SK-N-SH (cell line): ENCODE measurements at regions not wholly inside any gene's neighbourhood (a gene's known extent, or its start where the extent isn't known, plus 50 kb on each side); places are given as distances from the start of the nearest gene placed in this dataset.

ENCODE experiments used
- CTCF ChIP-seq: fragments of 200-600 bp; sonication (generic); IDR thresholded peaks from 2 replicates; pipeline ENCODE4 v1.6.1; 2017; ENCODE audit warnings: antibody characterized with exemption, mild to moderate bottlenecking, moderate library complexity
- EP300 ChIP-seq, 2 experiments: IDR thresholded peaks; 2 replicates each; pipeline versions ENCODE4 v1.4.0 to v1.6.1; 2012; ENCODE audit warnings: borderline replicate concordance in 1 of 2, low read depth in 1 of 2, low read length in 1 of 2
- FOSL2 ChIP-seq: IDR thresholded peaks from 2 replicates; pipeline ENCODE4 v1.4.0; 2012; ENCODE audit warnings: low read depth, mild to moderate bottlenecking, moderate library complexity, borderline replicate concordance
- JUND ChIP-seq: IDR thresholded peaks from 2 replicates; pipeline ENCODE4 v1.4.0; 2012
- MAX ChIP-seq: IDR thresholded peaks from 2 replicates; pipeline ENCODE4 v1.4.0; 2012; ENCODE audit warnings: low read depth
- MXI1 ChIP-seq: IDR thresholded peaks from 2 replicates; pipeline ENCODE4 v1.6.1; 2012; ENCODE audit warnings: mild to moderate bottlenecking, low read depth, low read length, improper control_type of control experiment
- NRF1 ChIP-seq: IDR thresholded peaks from 2 replicates; pipeline ENCODE4 v1.6.1; 2012; ENCODE audit warnings: low read depth, mild to moderate bottlenecking, low read length
- POLR2AphosphoS5 ChIP-seq: IDR thresholded peaks from 2 replicates; pipeline ENCODE4 v1.6.1; 2012; ENCODE audit warnings: low read depth, low read length
- RAD21 ChIP-seq: IDR thresholded peaks from 2 replicates; pipeline ENCODE4 v1.6.1; 2012; ENCODE audit warnings: mild to moderate bottlenecking, low read length
- RFX5 ChIP-seq: IDR thresholded peaks from 2 replicates; pipeline ENCODE4 v1.6.1; 2012; ENCODE audit warnings: mild to moderate bottlenecking, improper control_type of control experiment, low read length
- USF2 ChIP-seq: fragments of 150-350 bp; IDR thresholded peaks from 2 replicates; pipeline ENCODE4 v1.6.1; 2017; ENCODE audit warnings: antibody characterized with exemption, low read length, low read depth, borderline replicate concordance
- ZBTB33 ChIP-seq: IDR thresholded peaks from 2 replicates; pipeline ENCODE4 v1.4.0; 2012; ENCODE audit warnings: low read depth, borderline replicate concordance

GRCh38 chr1:189669846-189670245 is 807.8 kb downstream of the BRINP3 start:
- no peak for TF ChIP-seq MAX
- TF ChIP-seq CTCF, result no peak
- TF ChIP-seq POLR2AphosphoS5, result no peak
- no peak for TF ChIP-seq RFX5
- peak; percentile 39; the same call in 1 of the 2 replicates for TF ChIP-seq JUND
- TF ChIP-seq USF2, result no peak
- TF ChIP-seq FOSL2, result peak; percentile 41; the same call in 1 of the 2 replicates
- TF ChIP-seq EP300 (IDR thresholded peaks at IDR 0.05; ENCODE audit: borderline replicate concordance in 1 of 2, low read depth in 1 of 2, low read length in 1 of 2), result no peak
- TF ChIP-seq MXI1, result no peak
- TF ChIP-seq ZBTB33, result no peak
- TF ChIP-seq RAD21, result no peak
- no peak for TF ChIP-seq NRF1
